D721Med (cell line): ENCODE measurements at regions not wholly inside any gene's neighbourhood (a gene's known extent, or its start where the extent isn't known, plus 50 kb on each side); places are given as distances from the start of the nearest gene placed in this dataset.

Source experiments
- DNase-seq: peaks from one replicate; pipeline ENCODE4 v3.0.0; 2011; ENCODE audit warnings: low spot score; ENCODE audit not compliant: insufficient read length
- FAIRE-seq: peaks from 2 replicates; lab custom pipeline; 2011; peaks lifted over from hg19 to GRCh38; lab: Jason Lieb, UNC
- TF ChIP-seq, protein P1 (sequence below): IDR thresholded peaks from 2 replicates; pipeline ENCODE4 v1.5.1; 2012; ENCODE audit warnings: mild to moderate bottlenecking, control low read depth; ENCODE audit not compliant: insufficient read depth; ENCODE audit errors: missing control alignments

DNA sequence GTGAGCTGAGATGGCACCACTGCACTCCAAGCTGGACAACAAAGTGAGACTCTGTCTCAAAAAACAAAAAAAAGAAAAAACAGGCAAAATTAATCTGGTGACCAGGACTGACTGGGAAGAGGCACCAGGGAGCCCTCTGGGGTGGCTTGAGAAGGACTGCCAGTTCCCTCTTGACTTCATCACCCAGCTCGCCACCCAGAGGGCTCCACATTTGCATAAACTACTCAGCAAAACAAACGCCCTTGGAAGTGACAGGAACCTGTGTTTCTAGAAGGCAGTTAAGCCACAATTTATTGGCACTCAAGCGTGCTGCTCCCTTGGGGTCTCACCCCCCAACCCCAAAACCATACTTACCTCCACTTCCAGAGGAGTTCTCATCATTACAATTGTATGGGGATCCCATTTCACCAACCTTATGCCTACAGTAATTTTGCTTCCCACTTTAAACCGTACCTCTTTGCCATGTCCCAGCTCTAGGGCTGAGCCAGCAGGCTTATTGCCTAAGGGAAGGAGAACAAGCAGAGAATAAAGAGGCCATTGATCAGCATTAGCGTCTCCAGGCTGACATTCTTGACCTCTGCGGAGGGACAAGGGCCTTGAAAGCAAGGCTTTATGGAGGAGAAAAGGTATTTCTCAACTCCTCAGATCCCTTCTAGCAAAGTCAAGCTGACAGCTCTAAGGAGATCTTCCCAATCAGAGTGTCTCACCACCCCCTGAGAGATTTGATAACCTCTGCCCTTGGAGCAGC is 357.4 kb downstream of the SHQ1 start:
- DNase-seq (no peak), FAIRE-seq (no peak)
- TF ChIP-seq, protein P1, sequence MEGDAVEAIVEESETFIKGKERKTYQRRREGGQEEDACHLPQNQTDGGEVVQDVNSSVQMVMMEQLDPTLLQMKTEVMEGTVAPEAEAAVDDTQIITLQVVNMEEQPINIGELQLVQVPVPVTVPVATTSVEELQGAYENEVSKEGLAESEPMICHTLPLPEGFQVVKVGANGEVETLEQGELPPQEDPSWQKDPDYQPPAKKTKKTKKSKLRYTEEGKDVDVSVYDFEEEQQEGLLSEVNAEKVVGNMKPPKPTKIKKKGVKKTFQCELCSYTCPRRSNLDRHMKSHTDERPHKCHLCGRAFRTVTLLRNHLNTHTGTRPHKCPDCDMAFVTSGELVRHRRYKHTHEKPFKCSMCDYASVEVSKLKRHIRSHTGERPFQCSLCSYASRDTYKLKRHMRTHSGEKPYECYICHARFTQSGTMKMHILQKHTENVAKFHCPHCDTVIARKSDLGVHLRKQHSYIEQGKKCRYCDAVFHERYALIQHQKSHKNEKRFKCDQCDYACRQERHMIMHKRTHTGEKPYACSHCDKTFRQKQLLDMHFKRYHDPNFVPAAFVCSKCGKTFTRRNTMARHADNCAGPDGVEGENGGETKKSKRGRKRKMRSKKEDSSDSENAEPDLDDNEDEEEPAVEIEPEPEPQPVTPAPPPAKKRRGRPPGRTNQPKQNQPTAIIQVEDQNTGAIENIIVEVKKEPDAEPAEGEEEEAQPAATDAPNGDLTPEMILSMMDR, result no peak

DNA sequence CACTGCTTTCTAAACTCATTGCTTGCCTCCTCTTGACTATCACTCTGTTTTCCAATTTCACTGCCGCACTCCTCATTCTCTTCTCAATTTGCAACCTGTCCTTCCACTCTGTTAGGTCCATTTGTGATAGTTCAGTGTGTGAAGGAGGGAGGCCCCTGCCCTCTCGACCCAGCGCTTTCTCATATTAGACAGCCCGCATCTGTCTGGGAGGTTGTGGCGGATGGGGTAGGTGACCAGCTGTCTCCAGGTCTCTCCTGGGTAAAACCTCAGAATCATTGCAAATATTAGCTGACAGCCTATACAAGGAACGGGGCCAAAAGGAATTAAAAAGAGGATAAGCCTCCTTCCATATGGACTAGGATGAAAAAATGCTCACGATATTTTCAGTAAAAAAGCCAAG is 358.3 kb downstream of the SHQ1 start:
- peak; percentile 34 for DNase-seq
- TF ChIP-seq, protein P1, result no peak
- FAIRE-seq, result peak; percentile 76

DNA sequence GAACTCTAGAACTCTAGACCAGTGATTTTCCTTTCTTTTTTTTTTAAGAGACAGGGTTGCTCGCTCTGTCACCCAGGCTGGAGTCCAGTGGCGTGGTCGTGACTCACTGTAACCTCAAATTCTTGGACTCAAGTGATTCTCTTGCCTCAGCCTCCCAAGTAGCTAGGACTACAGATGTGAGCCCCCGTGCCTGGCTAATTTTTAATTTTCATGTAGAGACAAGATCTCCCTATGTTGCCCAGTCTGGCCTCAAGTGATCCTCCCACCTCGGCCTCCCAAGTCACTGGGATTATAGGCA is 359.6 kb downstream of the SHQ1 start:
- DNase-seq (no peak), FAIRE-seq (no peak)
- TF ChIP-seq, protein P1, result no peak

DNA sequence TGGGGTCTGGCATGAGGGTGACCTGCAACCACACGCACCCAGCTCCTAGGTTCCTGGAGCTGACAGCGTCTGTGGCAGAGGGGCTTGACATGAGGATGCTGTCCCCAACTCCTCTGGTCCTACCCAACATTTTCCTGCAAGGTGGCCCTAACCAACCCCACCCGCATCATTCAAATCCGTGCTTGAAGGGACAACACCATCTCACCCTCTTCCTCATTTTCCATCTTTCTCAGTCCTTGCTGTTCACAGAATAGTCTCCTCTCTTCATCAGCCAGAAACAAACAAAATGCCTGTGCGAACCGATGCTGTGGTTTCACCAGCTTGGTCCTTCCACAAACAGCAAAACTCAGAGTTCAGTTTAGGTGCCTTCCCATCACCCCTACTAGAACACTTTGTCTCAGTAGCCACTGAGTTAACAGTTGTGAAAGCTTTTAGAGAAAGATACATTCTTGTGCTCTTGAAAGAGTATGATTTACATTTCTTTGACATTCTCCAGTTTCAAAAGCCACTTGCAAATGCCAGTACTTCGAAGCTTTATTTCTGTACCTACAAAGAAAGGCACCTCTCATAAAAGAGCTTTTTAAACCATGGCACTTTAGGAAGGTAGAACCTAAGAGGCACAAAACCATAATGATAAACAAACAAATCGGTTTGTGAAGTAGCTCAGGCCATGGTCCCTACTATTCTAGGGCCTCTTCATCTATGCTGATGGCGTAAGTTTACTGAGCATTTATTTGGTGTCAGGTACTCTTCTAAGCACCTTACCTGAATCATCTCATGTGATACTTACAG is 360.1 kb downstream of the SHQ1 start:
- DNase-seq, result no peak
- TF ChIP-seq, protein P1, result no peak
- FAIRE-seq, result no peak

DNA sequence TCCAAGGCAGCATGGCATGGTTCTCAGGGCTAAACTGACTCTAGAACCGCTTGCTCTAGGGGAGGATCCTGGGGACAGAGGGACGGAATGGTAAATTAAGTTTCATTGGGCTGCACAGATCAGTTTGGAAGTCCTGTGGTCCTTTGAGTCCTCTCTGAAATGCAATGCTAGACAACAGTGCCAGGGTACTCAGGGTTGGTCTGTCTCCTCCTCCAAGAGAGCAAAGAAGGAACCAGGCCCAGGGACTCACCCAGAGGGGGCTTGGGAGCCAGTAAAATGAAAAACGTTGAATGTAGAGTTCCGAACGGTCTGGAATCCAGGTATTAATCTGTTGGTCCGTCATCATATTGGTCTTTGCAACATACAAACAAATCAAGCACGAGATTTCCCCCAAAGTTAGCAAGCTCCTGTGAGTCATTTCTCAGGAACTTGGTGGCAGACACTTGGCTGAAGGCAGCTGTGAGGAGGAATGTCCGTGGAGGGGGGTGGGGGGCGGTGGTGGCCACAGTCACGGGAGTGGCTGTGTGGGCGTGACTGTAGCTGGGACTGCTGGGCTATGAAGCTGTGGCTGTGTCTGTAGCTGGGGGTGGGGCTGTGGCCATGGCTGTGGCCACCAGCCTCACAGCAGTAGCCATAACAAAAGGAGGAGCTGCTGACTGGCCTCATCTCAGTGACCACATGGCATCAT is 361.0 kb downstream of the SHQ1 start:
- FAIRE-seq (no peak), DNase-seq (no peak)
- TF ChIP-seq, protein P1, result no peak

DNA sequence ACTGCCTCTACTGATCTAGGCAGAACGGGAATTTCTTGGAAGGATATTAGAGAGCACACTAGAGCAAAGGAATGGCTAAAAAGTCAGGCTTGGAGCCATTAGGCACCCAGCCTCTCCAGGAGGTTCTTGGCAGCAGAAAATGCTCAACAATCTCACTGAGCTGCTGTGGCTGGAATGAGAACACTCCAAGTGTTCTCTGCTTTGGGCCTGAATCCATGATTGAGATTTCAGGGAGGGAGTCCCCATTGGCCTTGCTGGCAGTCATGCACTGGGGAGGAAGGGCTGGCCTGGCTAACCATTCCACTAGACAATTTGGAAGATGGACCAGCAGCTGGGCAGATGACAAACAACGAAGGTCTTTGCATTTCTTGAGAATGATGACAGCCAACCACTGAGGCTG is 362.6 kb downstream of the SHQ1 start:
- FAIRE-seq (no peak), DNase-seq (no peak)
- TF ChIP-seq, protein P1, result no peak
